GM23338 (cell line): ENCODE measurements at regions not wholly inside any gene's neighbourhood (a gene's known extent, or its start where the extent isn't known, plus 50 kb on each side); places are given as distances from the start of the nearest gene placed in this dataset.

Experiments
- EZH2phosphoT487 ChIP-seq: fragments of 200-600 bp; sonication (generic); IDR thresholded peaks from one replicate; pipeline ENCODE4 v1.8.1; 2018; ENCODE audit warnings: antibody characterized with exemption; ENCODE audit not compliant: unreplicated experiment
- JUNB ChIP-seq: IDR thresholded peaks from one replicate; pipeline ENCODE4 v1.6.1; 2016; ENCODE audit warnings: antibody characterized with exemption; ENCODE audit not compliant: unreplicated experiment
- POLR2AphosphoS5 ChIP-seq: IDR thresholded peaks from 2 replicates; pipeline ENCODE4 v1.6.1; 2016; ENCODE audit warnings: antibody characterized with exemption, low read depth
- STAT1 ChIP-seq: IDR thresholded peaks from one replicate; pipeline ENCODE4 v1.6.1; 2016; ENCODE audit warnings: antibody characterized with exemption; ENCODE audit not compliant: unreplicated experiment
- TF ChIP-seq, protein P1 (sequence below), 2 experiments: fragments of 200-600 bp in 1 of 2; sonication (generic) in 1 of 2; conservative IDR thresholded peaks; 2 replicates each; pipeline versions ENCODE4 v1.5.1 to v1.6.1; 2016 to 2017; ENCODE audit warnings: antibody characterized with exemption in 2 of 2, low read depth in 2 of 2, mild to moderate bottlenecking in 2 of 2, moderate library complexity in 1 of 2
- TF ChIP-seq, protein P2 (sequence below): fragments of 250-450 bp; sonication (Bioruptor Pico); IDR thresholded peaks from 2 replicates; pipeline ENCODE4 v1.5.0; 2020; ENCODE audit warnings: mild to moderate bottlenecking, moderate library complexity
- TF ChIP-seq, protein P3 (sequence below): IDR thresholded peaks from one replicate; pipeline ENCODE4 v1.6.1; 2018; ENCODE audit warnings: antibody characterized with exemption; ENCODE audit not compliant: unreplicated experiment

DNA sequence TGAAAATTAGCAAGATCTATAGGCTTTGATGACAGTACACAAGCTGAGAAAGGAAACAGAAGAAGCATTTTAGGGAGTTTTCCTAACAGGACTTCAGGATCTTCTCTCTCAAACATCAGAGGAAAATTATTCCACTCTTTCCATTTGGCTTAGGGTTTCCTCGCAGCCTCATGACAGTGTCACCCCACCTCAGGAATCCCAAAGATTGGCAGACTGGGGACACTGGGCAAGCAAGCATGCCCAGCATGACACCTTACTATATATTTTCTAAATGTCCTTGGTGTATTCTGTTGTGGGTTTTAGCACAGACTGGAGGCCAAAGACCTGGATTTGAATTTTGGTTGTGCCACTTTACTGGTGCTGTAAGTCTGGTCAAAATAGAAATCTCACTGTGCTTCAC is 482.4 kb upstream of the SOX5 start:
- no peak for TF ChIP-seq POLR2AphosphoS5
- TF ChIP-seq, protein P1, sequence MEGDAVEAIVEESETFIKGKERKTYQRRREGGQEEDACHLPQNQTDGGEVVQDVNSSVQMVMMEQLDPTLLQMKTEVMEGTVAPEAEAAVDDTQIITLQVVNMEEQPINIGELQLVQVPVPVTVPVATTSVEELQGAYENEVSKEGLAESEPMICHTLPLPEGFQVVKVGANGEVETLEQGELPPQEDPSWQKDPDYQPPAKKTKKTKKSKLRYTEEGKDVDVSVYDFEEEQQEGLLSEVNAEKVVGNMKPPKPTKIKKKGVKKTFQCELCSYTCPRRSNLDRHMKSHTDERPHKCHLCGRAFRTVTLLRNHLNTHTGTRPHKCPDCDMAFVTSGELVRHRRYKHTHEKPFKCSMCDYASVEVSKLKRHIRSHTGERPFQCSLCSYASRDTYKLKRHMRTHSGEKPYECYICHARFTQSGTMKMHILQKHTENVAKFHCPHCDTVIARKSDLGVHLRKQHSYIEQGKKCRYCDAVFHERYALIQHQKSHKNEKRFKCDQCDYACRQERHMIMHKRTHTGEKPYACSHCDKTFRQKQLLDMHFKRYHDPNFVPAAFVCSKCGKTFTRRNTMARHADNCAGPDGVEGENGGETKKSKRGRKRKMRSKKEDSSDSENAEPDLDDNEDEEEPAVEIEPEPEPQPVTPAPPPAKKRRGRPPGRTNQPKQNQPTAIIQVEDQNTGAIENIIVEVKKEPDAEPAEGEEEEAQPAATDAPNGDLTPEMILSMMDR (conservative IDR thresholded peaks at IDR 0.05; ENCODE audit: low read depth in 2 of 2): no peak
- TF ChIP-seq EZH2phosphoT487: no peak
- no peak for TF ChIP-seq STAT1
- no peak for TF ChIP-seq JUNB
- TF ChIP-seq, protein P2, sequence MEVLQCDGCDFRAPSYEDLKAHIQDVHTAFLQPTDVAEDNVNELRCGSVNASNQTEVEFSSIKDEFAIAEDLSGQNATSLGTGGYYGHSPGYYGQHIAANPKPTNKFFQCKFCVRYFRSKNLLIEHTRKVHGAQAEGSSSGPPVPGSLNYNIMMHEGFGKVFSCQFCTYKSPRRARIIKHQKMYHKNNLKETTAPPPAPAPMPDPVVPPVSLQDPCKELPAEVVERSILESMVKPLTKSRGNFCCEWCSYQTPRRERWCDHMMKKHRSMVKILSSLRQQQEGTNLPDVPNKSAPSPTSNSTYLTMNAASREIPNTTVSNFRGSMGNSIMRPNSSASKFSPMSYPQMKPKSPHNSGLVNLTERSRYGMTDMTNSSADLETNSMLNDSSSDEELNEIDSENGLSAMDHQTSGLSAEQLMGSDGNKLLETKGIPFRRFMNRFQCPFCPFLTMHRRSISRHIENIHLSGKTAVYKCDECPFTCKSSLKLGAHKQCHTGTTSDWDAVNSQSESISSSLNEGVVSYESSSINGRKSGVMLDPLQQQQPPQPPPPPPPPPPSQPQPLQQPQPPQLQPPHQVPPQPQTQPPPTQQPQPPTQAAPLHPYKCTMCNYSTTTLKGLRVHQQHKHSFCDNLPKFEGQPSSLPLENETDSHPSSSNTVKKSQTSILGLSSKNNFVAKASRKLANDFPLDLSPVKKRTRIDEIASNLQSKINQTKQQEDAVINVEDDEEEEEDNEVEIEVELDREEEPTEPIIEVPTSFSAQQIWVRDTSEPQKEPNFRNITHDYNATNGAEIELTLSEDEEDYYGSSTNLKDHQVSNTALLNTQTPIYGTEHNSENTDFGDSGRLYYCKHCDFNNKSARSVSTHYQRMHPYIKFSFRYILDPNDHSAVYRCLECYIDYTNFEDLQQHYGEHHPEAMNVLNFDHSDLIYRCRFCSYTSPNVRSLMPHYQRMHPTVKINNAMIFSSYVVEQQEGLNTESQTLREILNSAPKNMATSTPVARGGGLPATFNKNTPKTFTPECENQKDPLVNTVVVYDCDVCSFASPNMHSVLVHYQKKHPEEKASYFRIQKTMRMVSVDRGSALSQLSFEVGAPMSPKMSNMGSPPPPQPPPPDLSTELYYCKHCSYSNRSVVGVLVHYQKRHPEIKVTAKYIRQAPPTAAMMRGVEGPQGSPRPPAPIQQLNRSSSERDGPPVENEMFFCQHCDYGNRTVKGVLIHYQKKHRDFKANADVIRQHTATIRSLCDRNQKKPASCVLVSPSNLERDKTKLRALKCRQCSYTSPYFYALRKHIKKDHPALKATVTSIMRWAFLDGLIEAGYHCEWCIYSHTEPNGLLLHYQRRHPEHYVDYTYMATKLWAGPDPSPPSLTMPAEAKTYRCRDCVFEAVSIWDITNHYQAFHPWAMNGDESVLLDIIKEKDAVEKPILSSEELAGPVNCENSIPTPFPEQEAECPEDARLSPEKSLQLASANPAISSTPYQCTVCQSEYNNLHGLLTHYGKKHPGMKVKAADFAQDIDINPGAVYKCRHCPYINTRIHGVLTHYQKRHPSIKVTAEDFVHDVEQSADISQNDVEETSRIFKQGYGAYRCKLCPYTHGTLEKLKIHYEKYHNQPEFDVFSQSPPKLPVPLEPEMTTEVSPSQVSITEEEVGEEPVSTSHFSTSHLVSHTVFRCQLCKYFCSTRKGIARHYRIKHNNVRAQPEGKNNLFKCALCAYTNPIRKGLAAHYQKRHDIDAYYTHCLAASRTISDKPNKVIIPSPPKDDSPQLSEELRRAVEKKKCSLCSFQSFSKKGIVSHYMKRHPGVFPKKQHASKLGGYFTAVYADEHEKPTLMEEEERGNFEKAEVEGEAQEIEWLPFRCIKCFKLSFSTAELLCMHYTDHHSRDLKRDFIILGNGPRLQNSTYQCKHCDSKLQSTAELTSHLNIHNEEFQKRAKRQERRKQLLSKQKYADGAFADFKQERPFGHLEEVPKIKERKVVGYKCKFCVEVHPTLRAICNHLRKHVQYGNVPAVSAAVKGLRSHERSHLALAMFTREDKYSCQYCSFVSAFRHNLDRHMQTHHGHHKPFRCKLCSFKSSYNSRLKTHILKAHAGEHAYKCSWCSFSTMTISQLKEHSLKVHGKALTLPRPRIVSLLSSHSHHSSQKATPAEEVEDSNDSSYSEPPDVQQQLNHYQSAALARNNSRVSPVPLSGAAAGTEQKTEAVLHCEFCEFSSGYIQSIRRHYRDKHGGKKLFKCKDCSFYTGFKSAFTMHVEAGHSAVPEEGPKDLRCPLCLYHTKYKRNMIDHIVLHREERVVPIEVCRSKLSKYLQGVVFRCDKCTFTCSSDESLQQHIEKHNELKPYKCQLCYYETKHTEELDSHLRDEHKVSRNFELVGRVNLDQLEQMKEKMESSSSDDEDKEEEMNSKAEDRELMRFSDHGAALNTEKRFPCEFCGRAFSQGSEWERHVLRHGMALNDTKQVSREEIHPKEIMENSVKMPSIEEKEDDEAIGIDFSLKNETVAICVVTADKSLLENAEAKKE (CRISPR knock-in tag): no peak
- TF ChIP-seq, protein P3, sequence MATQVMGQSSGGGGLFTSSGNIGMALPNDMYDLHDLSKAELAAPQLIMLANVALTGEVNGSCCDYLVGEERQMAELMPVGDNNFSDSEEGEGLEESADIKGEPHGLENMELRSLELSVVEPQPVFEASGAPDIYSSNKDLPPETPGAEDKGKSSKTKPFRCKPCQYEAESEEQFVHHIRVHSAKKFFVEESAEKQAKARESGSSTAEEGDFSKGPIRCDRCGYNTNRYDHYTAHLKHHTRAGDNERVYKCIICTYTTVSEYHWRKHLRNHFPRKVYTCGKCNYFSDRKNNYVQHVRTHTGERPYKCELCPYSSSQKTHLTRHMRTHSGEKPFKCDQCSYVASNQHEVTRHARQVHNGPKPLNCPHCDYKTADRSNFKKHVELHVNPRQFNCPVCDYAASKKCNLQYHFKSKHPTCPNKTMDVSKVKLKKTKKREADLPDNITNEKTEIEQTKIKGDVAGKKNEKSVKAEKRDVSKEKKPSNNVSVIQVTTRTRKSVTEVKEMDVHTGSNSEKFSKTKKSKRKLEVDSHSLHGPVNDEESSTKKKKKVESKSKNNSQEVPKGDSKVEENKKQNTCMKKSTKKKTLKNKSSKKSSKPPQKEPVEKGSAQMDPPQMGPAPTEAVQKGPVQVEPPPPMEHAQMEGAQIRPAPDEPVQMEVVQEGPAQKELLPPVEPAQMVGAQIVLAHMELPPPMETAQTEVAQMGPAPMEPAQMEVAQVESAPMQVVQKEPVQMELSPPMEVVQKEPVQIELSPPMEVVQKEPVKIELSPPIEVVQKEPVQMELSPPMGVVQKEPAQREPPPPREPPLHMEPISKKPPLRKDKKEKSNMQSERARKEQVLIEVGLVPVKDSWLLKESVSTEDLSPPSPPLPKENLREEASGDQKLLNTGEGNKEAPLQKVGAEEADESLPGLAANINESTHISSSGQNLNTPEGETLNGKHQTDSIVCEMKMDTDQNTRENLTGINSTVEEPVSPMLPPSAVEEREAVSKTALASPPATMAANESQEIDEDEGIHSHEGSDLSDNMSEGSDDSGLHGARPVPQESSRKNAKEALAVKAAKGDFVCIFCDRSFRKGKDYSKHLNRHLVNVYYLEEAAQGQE: no peak
